Kidney epithelial cell (primary cell): ENCODE measurements at regions not wholly inside any gene's neighbourhood (a gene's known extent, or its start where the extent isn't known, plus 50 kb on each side); places are given as distances from the start of the nearest gene placed in this dataset.

Experiments
- DNase-seq: peaks from one replicate; pipeline ENCODE4 v3.0.0-alpha.2; 2010; ENCODE audit warnings: low read depth
- H3K27me3 ChIP-seq: 2 replicates; pipeline ENCODE4 v1.6.0; 2011; ENCODE audit warnings: low read length; ENCODE audit not compliant: control insufficient read depth, insufficient read depth
- H3K36me3 ChIP-seq: 2 replicates; pipeline ENCODE4 v1.5.1; 2011; ENCODE audit warnings: low read length; ENCODE audit not compliant: control insufficient read depth, insufficient read depth
- H3K4me3 ChIP-seq: 2 replicates; pipeline ENCODE4 v1.5.1; 2011; ENCODE audit warnings: low read depth, mild to moderate bottlenecking, control low read depth, low read length
- CTCF ChIP-seq: IDR thresholded peaks from 2 replicates; pipeline ENCODE4 v1.5.1; 2011; ENCODE audit warnings: mild to moderate bottlenecking, moderate library complexity, low read length, control low read depth, inconsistent platforms; ENCODE audit not compliant: insufficient read depth, poor library complexity, severe bottlenecking

GRCh38 chr13:84191139-84191538 is 308.9 kb upstream of the SLITRK1 start:
- no peaks in the 10 kb centered on the region for H3K36me3 ChIP-seq
- no peak for TF ChIP-seq CTCF
- H3K4me3 ChIP-seq: no peak overlapping the region
- H3K27me3 ChIP-seq: no peaks in the 10 kb centered on the region
- DNase-seq: no peak

GRCh38 chr13:84187626-84188025 is 305.4 kb upstream of the SLITRK1 start:
- no peak for DNase-seq
- Histone ChIP-seq H3K4me3 (no peak overlapping the region), H3K36me3 (no peaks in the 10 kb centered on the region), H3K27me3 (no peaks in the 10 kb centered on the region)
- no peak for TF ChIP-seq CTCF

- H3K4me3 ChIP-seq: no peak overlapping the region
- TF ChIP-seq CTCF: no peak
- no peak for DNase-seq
- no peaks in the 10 kb centered on the region for H3K27me3 ChIP-seq
- H3K36me3 ChIP-seq: no peaks in the 10 kb centered on the region
These were observed 257.4 kb upstream of the SLITRK1 start for GRCh38 chr13:84139561-84140158.

- H3K27me3 ChIP-seq: no peaks in the 10 kb centered on the region
- no peak for DNase-seq
- no peak for TF ChIP-seq CTCF
- H3K36me3 ChIP-seq: no peaks in the 10 kb centered on the region
- H3K4me3 ChIP-seq: no peak overlapping the region
These were observed 255.0 kb upstream of the SLITRK1 start for GRCh38 chr13:84137292-84137691.

DNA sequence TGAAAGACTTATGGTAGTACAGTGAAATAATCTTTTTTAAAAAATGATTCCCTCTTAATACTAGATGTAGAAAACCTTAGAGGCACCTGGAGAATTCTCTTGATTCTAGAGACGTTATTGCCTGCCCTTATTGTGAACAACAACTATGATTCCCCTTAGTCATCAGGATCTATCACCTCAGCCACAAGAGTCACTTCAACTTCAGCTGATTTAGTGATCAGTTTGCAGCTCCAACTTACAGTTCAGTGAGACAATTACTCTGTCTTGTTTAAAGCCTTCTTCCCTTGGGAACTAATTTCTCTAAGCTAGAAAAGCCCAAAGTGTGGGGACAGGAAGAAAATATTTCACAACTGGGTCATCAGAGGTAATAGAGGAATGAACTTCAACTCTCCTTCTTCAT is 254.3 kb upstream of the SLITRK1 start:
- no peak for DNase-seq
- no peak for TF ChIP-seq CTCF
- no peak overlapping the region for H3K4me3 ChIP-seq
- H3K36me3 ChIP-seq: no peaks in the 10 kb centered on the region
- no peaks in the 10 kb centered on the region for H3K27me3 ChIP-seq

- no peaks in the 10 kb centered on the region for H3K27me3 ChIP-seq
- no peak for DNase-seq
- H3K4me3 ChIP-seq: no peak overlapping the region
- no peaks in the 10 kb centered on the region for H3K36me3 ChIP-seq
- TF ChIP-seq CTCF: no peak
These were observed 250.2 kb upstream of the SLITRK1 start for GRCh38 chr13:84132491-84132890.
